GM12873 (cell line): ENCODE measurements at regions not wholly inside any gene's neighbourhood (a gene's known extent, or its start where the extent isn't known, plus 50 kb on each side); places are given as distances from the start of the nearest gene placed in this dataset.

Experiments
- CTCF ChIP-seq: IDR thresholded peaks from 2 replicates; pipeline ENCODE4 v1.5.1; 2012; ENCODE audit warnings: low read depth, mild to moderate bottlenecking, moderate library complexity, low read length, control low read depth; ENCODE audit not compliant: insufficient read depth; ENCODE audit errors: missing control alignments

DNA sequence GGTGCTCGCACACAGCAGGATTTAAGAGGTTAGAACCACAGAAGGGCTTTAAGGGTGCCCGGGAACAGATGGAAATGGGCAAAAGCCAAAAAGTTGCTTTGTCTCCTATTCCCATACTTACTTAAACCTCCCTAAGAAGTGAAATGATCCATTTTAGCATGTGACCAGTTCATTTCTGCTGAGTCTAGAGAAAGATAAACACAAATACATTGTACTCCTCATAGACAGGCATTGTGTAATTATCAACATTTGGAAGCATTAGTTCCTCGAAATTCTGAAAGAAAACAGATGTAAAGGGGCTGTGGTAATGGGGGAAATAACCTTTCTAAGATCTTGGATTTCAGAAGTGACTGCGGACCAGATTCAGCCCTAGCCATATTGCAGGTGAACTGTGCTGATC lies 178.3 kb downstream of the CYB561 start:
- no peak for TF ChIP-seq CTCF

DNA sequence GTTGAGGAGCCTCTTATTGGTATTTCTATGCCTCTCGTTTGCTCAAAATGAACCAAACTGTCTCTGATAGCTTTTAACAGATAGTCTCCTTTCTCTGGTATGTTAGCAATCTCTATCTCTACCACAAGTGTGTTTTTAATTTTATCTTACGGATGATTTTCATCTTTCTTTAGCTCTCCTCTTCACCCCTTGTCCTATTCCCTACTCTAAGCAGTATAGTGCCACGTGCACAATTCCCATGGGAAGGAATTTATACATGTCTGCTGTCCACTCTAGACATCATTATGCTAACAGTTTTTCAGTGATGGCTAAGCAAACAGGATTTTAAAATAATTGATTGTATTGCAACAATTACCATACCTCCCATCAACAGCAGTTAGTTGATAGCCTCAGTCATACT lies 177.3 kb downstream of the CYB561 start:
- TF ChIP-seq CTCF: no peak

- no peak for TF ChIP-seq CTCF
Measured at GRCh38 chr17:63270610-63271009, 175.5 kb downstream of the CYB561 start.

GRCh38 chr17:63274146-63274545 lies 172.0 kb downstream of the CYB561 start:
- no peak for TF ChIP-seq CTCF

GRCh38 chr17:63275318-63275970 lies 170.7 kb downstream of the CYB561 start:
- no peak for TF ChIP-seq CTCF

DNA sequence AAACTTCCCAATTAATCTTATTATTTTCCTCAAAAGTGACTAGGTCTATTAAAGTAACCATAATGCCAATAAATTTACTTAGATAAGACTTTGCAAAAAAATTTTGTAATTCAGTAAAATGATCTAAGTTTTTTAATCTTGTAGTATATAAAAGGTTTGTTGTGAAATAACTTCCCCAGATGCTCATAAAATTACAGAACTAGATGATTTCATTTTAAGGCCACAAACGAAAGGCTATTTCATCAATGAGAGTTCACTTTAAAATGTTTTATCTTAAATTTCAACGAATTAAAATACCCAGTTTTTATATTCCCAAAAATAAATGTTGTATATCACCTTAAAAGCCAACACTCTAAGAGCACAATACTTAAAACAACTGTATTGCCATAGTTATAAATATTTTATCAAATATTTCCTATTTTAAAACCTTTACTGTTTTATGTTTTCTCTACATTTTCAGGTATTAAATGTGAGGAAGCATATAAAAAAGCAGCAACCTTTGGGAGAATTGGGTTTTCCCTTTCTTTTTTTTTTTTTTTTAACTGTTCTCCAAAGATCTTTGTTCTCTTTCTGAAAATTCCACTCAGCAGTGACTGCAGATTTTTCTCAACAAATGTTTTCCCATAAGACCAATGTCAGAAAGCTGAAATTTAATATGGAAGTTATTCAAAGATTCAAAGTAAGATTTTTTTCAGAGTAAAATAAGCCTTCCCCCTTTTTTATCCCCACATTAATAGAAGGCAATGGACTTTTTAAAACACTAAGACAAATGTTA lies 169.9 kb downstream of the CYB561 start:
- TF ChIP-seq CTCF: no peak

GRCh38 chr17:63276821-63277220 lies 169.3 kb downstream of the CYB561 start:
- TF ChIP-seq CTCF: no peak
